ENCODE measurements at regions not wholly inside any gene's neighbourhood (a gene's known extent, or its start where the extent isn't known, plus 50 kb on each side); places are given as distances from the start of the nearest gene placed in this dataset.
"Not testable (repeated sequence)": the region's sequence is repeated elsewhere in the genome, so short reads cannot be mapped to it uniquely, and the experiment has no call there.

- peaks cover 0 to 2% of the 10 kb centered on the region in 2 donors for H3K27me3 Mint-ChIP-seq
- H3K36me3 Mint-ChIP-seq, result no peaks in the 10 kb centered on the region
- H3K4me3 Mint-ChIP-seq, result no peak overlapping the region
- H3K9me3 Mint-ChIP-seq, result peaks cover 0 to 3% (median 0%) of the 10 kb centered on the region in 5 donors
- Histone ChIP-seq H3K4me1 (ENCODE audit: insufficient read depth, low read length) (no peaks in the 10 kb centered on the region), H3K9me3 (ENCODE audit: low read length) (no peaks in the 10 kb centered on the region), H3K27ac (ENCODE audit: low read depth, low read length) (no peak overlapping the region), H3K36me3 (ENCODE audit: insufficient read depth, low read length) (no peaks in the 10 kb centered on the region), H3K27me3 (ENCODE audit: insufficient read depth, low read length, poor library complexity, severe bottlenecking) (no peaks in the 10 kb centered on the region), H3K4me3 (ENCODE audit: low read length) (no peak overlapping the region)
- no peak overlapping the region for H3K27ac Mint-ChIP-seq
- H3K4me1 Mint-ChIP-seq, result no peaks in the 10 kb centered on the region
- CTCF ChIA-PET, result interaction anchor here (0.6 kb wide), 1 partner anchor 53 kb away, joined by 4 read pairs; no protein-coding TSS in a partner anchor
- POLR2A ChIA-PET, result no interaction called here
- DNase-seq, result no peak
These were observed 271.2 kb downstream of the FBXO8 start for GRCh38 chr4:174012135-174012885.

GRCh38 chr4:174010547-174010946 lies 272.9 kb downstream of the FBXO8 start:
- no peak overlapping the region for H3K4me3 ChIP-seq (ENCODE audit: low read length)
- no peak for DNase-seq
- no peaks in the 10 kb centered on the region for H3K9me3 ChIP-seq (ENCODE audit: low read length)
- ChIA-PET POLR2A (no interaction called here), CTCF (no interaction called here)
- no peak overlapping the region for H3K4me3 Mint-ChIP-seq
- no peaks in the 10 kb centered on the region for H3K27me3 ChIP-seq (ENCODE audit: insufficient read depth, low read length, poor library complexity, severe bottlenecking)
- no peaks in the 10 kb centered on the region for H3K27me3 Mint-ChIP-seq
- H3K4me1 Mint-ChIP-seq, result no peaks in the 10 kb centered on the region
- peaks cover 0 to 3% (median 0%) of the 10 kb centered on the region in 5 donors for H3K9me3 Mint-ChIP-seq
- no peaks in the 10 kb centered on the region for H3K4me1 ChIP-seq (ENCODE audit: insufficient read depth, low read length)
- H3K27ac Mint-ChIP-seq, result no peak overlapping the region
- no peaks in the 10 kb centered on the region for H3K36me3 ChIP-seq (ENCODE audit: insufficient read depth, low read length)
- no peaks in the 10 kb centered on the region for H3K36me3 Mint-ChIP-seq
- H3K27ac ChIP-seq (ENCODE audit: low read depth, low read length), result no peak overlapping the region

GRCh38 chr4:174009686-174010451 lies 273.6 kb downstream of the FBXO8 start:
- Mint-ChIP-seq H3K4me3 (no peak overlapping the region), H3K27ac (no peak overlapping the region), H3K27me3 (no peaks in the 10 kb centered on the region), H3K4me1 (no peaks in the 10 kb centered on the region), H3K36me3 (no peaks in the 10 kb centered on the region), H3K9me3 (peaks cover 0 to 3% (median 0%) of the 10 kb centered on the region in 5 donors)
- H3K4me3 ChIP-seq (ENCODE audit: low read length), result no peak overlapping the region
- ChIA-PET CTCF (no interaction called here), POLR2A (no interaction called here)
- no peaks in the 10 kb centered on the region for H3K4me1 ChIP-seq (ENCODE audit: insufficient read depth, low read length)
- H3K27ac ChIP-seq (ENCODE audit: low read depth, low read length), result no peak overlapping the region
- H3K9me3 ChIP-seq (ENCODE audit: low read length), result no peaks in the 10 kb centered on the region
- DNase-seq, result no peak
- no peaks in the 10 kb centered on the region for H3K27me3 ChIP-seq (ENCODE audit: insufficient read depth, low read length, poor library complexity, severe bottlenecking)
- no peaks in the 10 kb centered on the region for H3K36me3 ChIP-seq (ENCODE audit: insufficient read depth, low read length)

DNA sequence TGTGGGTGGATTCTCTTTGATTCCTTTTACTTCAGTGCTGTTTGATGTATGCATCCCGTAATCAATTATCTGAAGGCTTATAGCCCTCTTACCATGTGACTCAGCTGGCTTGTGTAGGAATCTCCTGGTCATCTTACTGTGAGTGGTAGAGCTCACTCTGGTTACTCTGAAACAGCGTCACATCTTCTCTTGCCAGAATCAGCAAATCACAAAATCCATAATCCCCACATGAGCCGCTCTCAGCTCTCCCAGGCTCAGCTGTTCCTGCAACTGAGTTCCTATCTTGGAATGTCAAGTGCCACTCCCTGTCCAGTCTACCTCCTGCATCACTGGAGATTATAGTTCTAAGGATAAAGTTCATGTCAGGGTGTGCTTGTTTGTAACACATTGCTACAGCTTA lies 278.0 kb downstream of the FBXO8 start:
- ChIA-PET CTCF (no interaction called here), POLR2A (no interaction called here)
- Histone ChIP-seq H3K4me3 (ENCODE audit: low read length) (no peak overlapping the region), H3K4me1 (ENCODE audit: insufficient read depth, low read length) (no peaks in the 10 kb centered on the region), H3K9me3 (ENCODE audit: low read length) (no peaks in the 10 kb centered on the region), H3K27me3 (ENCODE audit: insufficient read depth, low read length, poor library complexity, severe bottlenecking) (no peaks in the 10 kb centered on the region), H3K36me3 (ENCODE audit: insufficient read depth, low read length) (no peaks in the 10 kb centered on the region), H3K27ac (ENCODE audit: low read depth, low read length) (no peak overlapping the region)
- Mint-ChIP-seq H3K27me3 (no peaks in the 10 kb centered on the region), H3K4me1 (no peaks in the 10 kb centered on the region), H3K4me3 (no peak overlapping the region), H3K27ac (no peak overlapping the region), H3K36me3 (no peaks in the 10 kb centered on the region), H3K9me3 (no peaks in the 10 kb centered on the region)
- no peak for DNase-seq

DNA sequence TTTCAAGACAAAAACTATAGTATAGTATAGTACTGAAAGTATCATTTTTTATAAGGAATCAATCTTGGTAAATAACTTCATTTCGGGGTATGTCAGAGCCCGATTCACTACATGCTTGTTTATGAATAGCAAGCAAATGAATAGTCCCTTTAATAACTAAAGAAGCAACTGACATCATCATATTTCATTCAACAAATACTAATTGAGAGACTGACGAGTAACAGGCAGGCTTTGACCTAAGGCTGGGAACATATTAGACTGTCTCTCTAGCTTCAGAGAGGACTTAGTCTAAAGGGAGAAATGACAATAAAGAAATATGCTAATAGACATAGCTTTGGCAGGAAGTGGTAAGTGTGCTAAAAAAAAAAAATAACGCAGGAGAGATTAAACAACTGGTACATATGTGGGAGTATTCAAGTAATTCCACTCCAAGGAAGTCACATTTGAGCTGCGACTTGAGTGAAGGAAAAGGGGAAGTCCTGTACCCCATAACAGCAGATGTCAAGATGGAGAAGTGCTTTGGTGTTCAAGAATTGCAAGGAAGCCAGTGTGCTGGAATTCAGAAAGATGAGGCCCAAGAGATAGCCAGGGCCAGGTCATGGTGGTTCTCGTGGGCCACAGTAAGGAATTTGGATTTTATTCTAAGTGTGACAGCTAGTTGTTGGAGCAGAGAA lies 284.9 kb downstream of the FBXO8 start:
- Histone ChIP-seq H3K27ac (ENCODE audit: low read depth, low read length) (no peak overlapping the region), H3K36me3 (ENCODE audit: insufficient read depth, low read length) (no peaks in the 10 kb centered on the region), H3K9me3 (ENCODE audit: low read length) (no peaks in the 10 kb centered on the region), H3K4me1 (ENCODE audit: insufficient read depth, low read length) (no peaks in the 10 kb centered on the region), H3K4me3 (ENCODE audit: low read length) (no peak overlapping the region), H3K27me3 (ENCODE audit: insufficient read depth, low read length, poor library complexity, severe bottlenecking) (no peaks in the 10 kb centered on the region)
- Mint-ChIP-seq H3K27ac (no peak overlapping the region), H3K36me3 (no peaks in the 10 kb centered on the region), H3K4me3 (no peak overlapping the region), H3K27me3 (no peaks in the 10 kb centered on the region), H3K4me1 (no peaks in the 10 kb centered on the region), H3K9me3 (no peaks in the 10 kb centered on the region)
- POLR2A ChIA-PET, result no interaction called here
- DNase-seq, result no peak
- CTCF ChIA-PET, result no interaction called here

DNA sequence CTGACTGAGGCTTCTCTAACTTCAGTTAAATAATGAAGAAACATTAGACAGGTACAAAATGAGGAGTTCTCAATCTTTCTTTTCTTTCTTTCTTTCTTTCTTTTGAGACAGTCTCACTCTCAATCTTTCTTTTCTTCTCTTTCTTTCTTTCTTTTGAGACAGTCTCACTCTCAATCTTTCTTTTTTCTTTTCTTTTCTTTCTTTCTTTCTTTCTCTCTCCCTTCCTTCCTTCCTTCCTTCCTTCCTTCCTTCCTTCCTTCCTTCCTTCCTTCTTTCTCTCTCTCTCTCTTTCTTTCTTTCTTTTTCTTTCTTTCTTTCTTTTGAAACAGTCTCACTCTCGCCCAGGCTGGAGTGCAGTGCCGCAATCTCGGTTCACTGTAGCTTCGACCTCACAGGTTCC lies 287.7 kb downstream of the FBXO8 start:
- POLR2A ChIA-PET; H3K4me1 Mint-ChIP-seq; H3K36me3 ChIP-seq (ENCODE audit: insufficient read depth, low read length); H3K36me3 Mint-ChIP-seq; H3K27me3 ChIP-seq (ENCODE audit: insufficient read depth, low read length, poor library complexity, severe bottlenecking); H3K9me3 Mint-ChIP-seq; H3K27ac Mint-ChIP-seq; DNase-seq; H3K4me1 ChIP-seq (ENCODE audit: insufficient read depth, low read length); H3K9me3 ChIP-seq (ENCODE audit: low read length); H3K4me3 Mint-ChIP-seq; H3K4me3 ChIP-seq (ENCODE audit: low read length); H3K27me3 Mint-ChIP-seq; H3K27ac ChIP-seq (ENCODE audit: low read depth, low read length); CTCF ChIA-PET: not testable (repeated sequence)

GRCh38 chr4:173991814-173992213 lies 291.7 kb downstream of the FBXO8 start:
- Histone ChIP-seq H3K27ac (ENCODE audit: low read depth, low read length) (no peak overlapping the region), H3K9me3 (ENCODE audit: low read length) (no peaks in the 10 kb centered on the region), H3K4me1 (ENCODE audit: insufficient read depth, low read length) (no peaks in the 10 kb centered on the region), H3K27me3 (ENCODE audit: insufficient read depth, low read length, poor library complexity, severe bottlenecking) (no peaks in the 10 kb centered on the region), H3K36me3 (ENCODE audit: insufficient read depth, low read length) (no peaks in the 10 kb centered on the region), H3K4me3 (ENCODE audit: low read length) (no peak overlapping the region)
- peaks cover 0 to 3% (median 0%) of the 10 kb centered on the region in 5 donors for H3K9me3 Mint-ChIP-seq
- no peaks in the 10 kb centered on the region for H3K4me1 Mint-ChIP-seq
- H3K36me3 Mint-ChIP-seq, result no peaks in the 10 kb centered on the region
- H3K27me3 Mint-ChIP-seq, result peaks cover 0 to 5% of the 10 kb centered on the region in 2 donors
- no peak for DNase-seq
- no peak overlapping the region for H3K4me3 Mint-ChIP-seq
- H3K27ac Mint-ChIP-seq, result no peak overlapping the region
- POLR2A ChIA-PET, result no interaction called here
- CTCF ChIA-PET, result no interaction called here

DNA sequence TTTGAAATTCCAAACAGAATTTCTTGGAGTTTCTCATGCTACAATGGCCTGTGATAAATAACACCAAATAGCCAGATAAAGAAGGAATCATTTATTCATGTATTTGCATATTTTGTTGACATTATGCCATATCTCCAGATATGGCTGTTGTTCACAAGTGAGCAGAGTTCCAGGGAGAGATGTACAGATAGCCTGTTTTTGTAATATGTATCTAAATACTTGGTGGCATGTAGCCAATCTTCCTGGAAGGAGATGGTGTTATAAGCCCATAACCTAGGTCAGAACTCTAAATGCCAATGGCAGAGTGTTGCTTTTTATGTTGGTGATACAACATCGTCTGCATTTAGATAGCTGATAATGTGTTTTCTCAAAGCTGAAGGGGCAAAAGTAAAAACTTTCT lies 292.2 kb downstream of the FBXO8 start:
- Mint-ChIP-seq H3K4me3 (no peak overlapping the region), H3K36me3 (no peaks in the 10 kb centered on the region), H3K9me3 (peaks cover 0 to 3% (median 0%) of the 10 kb centered on the region in 5 donors), H3K4me1 (no peaks in the 10 kb centered on the region), H3K27me3 (peaks cover 0 to 5% of the 10 kb centered on the region in 2 donors), H3K27ac (no peak overlapping the region)
- no peaks in the 10 kb centered on the region for H3K36me3 ChIP-seq (ENCODE audit: insufficient read depth, low read length)
- H3K27ac ChIP-seq (ENCODE audit: low read depth, low read length), result no peak overlapping the region
- H3K4me3 ChIP-seq (ENCODE audit: low read length), result no peak overlapping the region
- no peaks in the 10 kb centered on the region for H3K4me1 ChIP-seq (ENCODE audit: insufficient read depth, low read length)
- H3K9me3 ChIP-seq (ENCODE audit: low read length), result no peaks in the 10 kb centered on the region
- H3K27me3 ChIP-seq (ENCODE audit: insufficient read depth, low read length, poor library complexity, severe bottlenecking), result no peaks in the 10 kb centered on the region
- ChIA-PET POLR2A (no interaction called here), CTCF (no interaction called here)
- no peak for DNase-seq
